NCI-H2029 (cell line): ENCODE measurements at regions not wholly inside any gene's neighbourhood (a gene's known extent, or its start where the extent isn't known, plus 50 kb on each side); places are given as distances from the start of the nearest gene placed in this dataset.

Experiments
- DNase-seq: peaks from one replicate; lab custom pipeline; 2025; lab: John Stamatoyannopoulos, UW

DNA sequence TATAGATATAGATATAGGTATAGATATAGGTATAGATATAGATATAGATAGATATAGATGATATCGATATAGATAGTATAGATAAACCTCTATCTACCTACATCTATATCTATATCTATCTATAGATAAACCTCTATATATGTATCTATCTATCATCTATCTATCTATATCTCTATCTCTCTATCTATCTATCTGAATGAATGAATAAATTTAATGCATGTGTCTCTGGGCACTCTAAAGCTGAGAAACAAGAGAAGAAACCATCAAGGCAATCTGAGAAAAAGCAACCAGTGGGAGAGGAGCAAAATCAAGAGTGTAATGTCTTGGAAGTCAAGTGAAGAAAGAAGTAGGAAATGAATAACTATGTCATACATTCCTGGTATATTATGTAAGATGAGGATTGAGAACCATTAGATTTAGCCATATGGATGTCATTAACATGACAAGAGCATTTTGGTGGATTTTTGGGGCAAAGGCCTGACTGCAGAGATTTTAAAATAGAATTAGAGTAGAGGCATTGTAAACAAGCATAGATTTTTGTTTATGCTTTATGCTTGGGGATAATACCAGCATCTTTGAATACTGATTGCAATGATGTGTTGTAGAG lies 1262.7 kb upstream of the MIR17HG start:
- no peak for DNase-seq

DNA sequence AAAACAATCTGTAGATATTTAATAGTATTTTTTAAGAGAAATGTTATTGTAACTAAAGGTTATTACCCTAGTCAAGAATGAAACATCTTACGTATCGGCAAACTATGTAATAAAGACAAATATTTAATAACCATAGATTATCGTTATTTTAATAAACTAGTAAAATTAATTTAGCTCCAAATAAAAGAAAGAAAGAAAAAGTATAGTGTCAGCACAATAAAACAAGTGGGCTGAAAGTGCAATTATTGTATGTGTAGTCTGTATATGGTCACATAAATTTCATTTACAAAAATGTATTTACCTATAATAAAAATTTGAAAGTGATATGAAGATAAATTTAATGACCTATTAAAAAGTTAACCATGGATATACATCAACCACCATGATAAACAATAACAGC lies 1258.4 kb upstream of the MIR17HG start:
- no peak for DNase-seq

DNA sequence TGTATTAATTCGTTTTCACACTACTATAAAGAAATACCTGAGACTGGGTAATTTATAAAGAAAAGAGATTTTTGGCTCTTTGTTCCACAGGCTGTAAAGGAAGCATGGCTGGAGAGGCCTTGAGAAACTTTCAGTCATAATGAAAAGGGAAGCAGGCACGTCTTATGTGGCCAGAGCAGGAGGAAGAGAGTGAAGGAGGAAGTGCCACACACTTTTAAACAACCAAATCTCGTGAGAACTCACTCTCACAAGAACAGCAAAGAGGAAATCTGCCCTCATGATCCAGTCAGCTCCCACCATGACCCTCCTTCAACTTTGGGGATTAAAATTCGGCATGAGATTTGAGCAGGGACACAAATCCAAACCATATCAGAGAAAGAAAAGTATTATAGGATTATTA lies 1255.9 kb upstream of the MIR17HG start:
- no peak for DNase-seq

GRCh38 chr13:90094357-90094756 lies 1253.1 kb upstream of the MIR17HG start:
- DNase-seq, result no peak

- DNase-seq, result no peak
Measured at GRCh38 chr13:90098577-90098976, 1248.9 kb upstream of the MIR17HG start.

- no peak for DNase-seq
Measured at GRCh38 chr13:90099847-90100246, 1247.6 kb upstream of the MIR17HG start.

DNA sequence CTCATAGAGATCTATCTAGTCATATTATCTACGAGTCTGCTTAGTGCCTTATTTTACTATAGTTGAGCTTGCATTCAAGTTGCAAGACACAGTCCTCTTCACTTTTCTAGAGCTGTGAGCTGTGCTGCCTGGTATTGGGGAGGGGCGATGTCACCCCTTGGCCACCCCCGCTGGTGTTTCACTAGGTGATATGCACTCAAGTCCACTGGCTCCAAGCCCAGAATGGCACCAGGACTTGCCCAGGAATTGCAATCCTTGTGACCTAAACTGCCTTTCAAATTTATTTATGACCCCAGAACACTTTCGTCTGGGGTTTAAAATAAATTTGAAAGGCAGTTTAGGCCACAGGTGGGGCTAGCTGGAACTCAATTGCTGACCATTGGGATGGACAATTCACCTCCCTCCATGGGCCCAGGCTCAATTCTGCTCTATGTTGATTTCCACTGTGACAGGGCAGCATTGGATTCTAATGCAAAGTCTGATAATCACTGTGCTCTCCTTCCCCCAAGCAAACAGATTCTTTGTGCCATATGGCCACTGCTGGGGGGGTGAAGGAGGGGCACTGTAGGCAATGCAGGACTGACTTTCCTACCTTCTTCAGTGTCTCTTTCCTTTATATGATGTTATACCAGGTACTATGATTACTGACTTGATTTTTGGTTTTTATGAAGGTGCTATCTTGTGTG lies 1244.2 kb upstream of the MIR17HG start:
- DNase-seq, result no peak

GRCh38 chr13:90104764-90105163 lies 1242.7 kb upstream of the MIR17HG start:
- no peak for DNase-seq

DNA sequence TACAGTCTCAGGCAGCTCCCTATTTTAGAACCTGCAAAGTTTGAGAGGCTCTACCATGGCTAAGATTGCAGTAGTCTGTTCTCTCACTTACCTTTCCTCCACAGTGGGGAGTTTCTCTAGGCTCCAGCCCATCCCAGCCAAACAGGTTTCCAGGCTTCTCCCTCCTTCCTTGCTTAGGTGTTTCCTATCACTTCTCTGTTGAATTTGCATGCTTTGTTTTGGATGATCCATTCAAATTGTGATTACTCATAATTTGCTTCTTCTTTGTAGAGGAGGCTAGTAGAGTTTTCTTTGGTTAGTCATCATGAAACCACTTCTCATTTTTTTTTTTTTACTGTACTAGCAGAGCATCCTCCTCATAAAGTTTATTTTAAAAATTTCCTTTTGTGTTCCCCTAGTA lies 1242.2 kb upstream of the MIR17HG start:
- DNase-seq, result no peak

DNA sequence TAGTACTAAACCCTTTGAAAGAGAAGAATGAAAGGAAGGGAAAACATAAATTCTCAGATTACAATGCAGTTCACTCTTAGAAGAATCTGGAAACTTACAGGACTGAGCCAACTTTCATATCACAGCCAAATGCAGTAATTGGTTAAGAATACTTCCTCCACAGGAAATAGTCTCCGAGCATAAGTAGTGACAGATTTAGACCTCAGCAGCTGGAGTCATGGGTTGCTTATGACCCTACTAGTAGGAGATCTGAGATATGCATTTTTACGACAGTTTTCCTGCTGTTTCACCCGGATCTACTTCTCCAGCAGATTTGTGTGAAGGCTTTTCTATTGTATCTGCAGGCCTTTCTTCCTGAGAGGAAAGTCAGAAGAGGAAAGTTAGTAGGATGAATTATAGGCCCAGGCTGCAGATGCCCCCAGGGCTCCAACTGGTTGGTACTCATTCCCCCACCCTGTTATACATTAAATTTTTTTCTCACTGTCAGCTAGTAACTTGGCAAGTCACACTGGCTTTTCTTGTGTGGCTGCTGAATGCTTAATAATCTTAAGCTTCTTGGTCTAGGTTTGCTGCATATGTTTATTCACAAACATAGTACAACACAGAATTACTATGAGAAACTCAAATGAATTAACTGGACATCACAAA lies 1241.5 kb upstream of the MIR17HG start:
- DNase-seq, result no peak

- DNase-seq, result no peak
Measured at GRCh38 chr13:90107661-90108060, 1239.8 kb upstream of the MIR17HG start.

- DNase-seq, result no peak
Measured at GRCh38 chr13:90108547-90108946, 1238.9 kb upstream of the MIR17HG start.

GRCh38 chr13:90116121-90116520 lies 1231.4 kb upstream of the MIR17HG start:
- DNase-seq, result no peak

DNA sequence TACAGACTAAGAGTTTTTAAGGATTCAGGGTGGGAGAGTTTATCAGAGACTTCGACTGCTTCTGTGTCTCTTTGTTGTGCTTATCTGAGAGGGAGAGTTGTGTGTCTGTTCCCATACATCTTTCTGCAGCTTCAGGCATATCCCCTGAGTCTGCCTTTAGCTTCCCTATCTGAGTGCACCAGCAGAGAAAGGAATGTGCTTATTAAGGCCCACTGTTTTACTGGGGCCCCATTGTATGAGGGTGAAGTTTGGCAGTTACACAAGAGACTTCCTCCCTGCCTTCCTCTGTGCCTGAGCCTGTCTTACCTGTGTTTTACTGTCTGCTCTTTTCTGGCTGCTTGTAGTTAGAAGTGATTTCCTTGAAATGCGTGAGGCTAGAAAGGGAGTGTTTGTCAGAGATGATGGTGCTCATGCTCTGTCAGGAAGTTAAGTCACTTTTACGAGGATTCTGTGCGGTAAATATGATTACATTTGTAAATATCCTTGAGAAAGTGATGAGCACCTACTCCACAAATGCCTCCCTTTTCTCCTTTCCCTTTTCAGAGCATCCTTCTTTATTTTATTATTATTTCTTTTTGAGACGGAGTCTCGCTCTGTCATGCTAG lies 1228.9 kb upstream of the MIR17HG start:
- DNase-seq, result no peak

DNA sequence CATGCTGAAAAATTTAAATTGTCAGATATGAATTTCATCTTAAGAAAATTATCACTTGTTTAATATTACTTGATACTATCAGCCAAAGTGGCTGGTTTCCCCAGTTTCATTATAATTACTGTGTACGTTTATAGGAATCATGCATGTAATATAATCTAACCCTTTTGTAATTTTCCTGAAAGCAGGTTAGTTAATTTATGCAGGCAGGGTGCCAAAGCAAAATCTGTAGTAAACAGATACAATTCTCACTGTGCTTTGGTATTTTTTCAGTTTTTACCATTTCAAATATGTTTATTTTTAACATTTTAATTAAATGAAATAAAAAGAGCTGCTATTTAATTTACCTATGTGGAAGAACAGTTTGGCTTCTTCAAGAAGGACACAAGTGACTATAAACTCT lies 1227.5 kb upstream of the MIR17HG start:
- no peak for DNase-seq

- no peak for DNase-seq
Measured at GRCh38 chr13:90121784-90122183, 1225.7 kb upstream of the MIR17HG start.

GRCh38 chr13:90122531-90122930 lies 1225.0 kb upstream of the MIR17HG start:
- DNase-seq, result no peak

GRCh38 chr13:90135558-90135957 lies 1211.9 kb upstream of the MIR17HG start:
- no peak for DNase-seq

- DNase-seq, result no peak
Measured at GRCh38 chr13:90142251-90142650, 1205.2 kb upstream of the MIR17HG start.

- no peak for DNase-seq
Measured at GRCh38 chr13:90154311-90154960, 1193.1 kb upstream of the MIR17HG start.

GRCh38 chr13:90156390-90156789 lies 1191.1 kb upstream of the MIR17HG start:
- no peak for DNase-seq

DNA sequence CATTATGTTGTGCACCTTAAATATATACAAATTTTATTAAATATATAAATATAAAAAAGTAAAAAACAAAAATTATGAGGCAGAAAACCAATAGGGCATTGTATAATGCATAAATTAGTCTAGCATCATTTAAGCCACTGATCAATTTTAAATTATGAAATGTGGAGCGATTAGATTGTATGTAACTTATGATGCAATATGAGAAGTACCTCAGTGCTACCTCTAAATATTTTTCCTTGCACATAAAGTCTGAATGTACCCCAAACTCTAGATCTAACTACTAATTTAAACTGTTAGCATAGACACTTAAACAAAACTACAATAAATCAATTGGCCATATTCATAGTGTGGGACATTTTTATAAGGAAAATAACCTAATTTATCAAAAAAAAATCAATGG lies 1178.5 kb upstream of the MIR17HG start:
- DNase-seq, result no peak

DNA sequence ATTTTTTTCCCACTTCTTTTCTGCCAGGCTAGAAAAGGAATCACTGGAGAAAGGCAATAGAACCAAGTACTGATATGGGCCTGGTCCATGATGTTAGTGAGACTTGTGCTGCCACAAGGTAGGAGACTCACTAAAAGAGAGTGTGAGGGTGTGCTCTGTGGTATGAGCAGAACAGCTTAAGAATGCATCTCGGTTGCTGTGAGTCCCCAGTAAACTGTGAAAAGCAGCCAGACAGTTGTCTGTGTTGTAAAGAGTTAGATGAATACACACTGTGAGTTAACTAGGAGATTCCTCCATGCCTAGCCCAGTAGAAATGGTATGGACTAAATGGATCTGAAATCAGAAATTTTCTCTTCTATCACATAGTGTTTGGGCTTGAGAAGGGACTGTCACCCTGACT lies 1177.3 kb upstream of the MIR17HG start:
- no peak for DNase-seq
